ENCODE measurements at regions not wholly inside any gene's neighbourhood (a gene's known extent, or its start where the extent isn't known, plus 50 kb on each side); places are given as distances from the start of the nearest gene placed in this dataset.

DNA sequence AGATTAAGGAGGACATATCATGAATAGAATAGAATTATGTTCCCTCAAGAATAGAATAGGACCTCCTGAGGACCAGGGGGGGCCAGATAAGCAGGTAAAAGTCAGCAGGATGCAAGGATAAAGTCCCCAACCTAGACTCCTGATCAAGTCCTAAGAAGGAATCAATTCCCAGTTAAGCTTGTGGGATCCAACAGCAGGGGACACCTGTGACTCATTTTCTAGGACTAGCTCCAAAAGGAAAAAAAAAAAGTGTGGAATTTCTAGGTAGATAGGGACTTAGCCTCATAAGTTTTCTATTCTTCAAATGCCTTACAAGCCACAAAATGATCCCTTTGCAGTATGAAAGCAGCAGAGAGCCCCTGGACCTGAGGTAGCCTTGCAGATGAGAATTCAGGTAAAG is 336.2 kb downstream of the WDR11 start:
- DNase-seq = no peak

DNA sequence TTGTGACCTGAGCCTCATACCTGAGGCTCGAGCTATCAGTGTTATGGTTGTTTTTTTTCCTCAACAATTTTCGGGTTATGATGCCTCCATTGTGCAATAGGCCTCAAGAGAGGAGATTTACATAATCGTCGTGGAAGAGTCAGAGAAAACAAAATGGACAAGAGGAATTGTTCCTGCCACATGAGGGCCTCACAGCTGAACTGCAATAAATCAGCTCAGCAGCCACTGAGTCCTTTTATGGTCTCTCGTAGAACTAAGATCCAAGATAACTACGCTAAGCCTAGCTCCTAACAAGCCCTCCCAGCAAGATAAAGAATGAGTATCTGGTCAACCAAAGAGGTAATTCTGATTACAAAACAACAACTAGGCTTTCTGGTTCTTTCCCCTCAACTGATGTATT is 336.8 kb downstream of the WDR11 start:
- no peak for DNase-seq

DNA sequence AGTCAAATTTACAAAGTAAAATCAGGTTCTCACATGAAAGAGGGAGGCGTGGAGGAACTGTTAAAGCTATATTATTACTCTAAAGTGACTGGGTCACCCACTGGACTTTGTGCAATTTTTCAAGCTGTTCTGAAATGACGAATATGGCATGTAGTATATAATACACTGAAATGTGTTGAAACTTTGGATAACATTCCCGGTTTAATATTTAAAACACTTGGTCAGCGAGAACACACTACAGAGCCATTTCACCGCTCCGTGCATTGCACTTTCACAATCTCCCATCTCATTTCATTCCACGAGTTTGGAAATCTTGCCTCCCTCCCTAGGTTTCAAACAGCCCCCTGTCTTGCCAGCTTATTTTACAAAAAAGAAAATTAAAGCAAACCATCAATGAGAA is 337.9 kb downstream of the WDR11 start:
- no peak for DNase-seq

DNA sequence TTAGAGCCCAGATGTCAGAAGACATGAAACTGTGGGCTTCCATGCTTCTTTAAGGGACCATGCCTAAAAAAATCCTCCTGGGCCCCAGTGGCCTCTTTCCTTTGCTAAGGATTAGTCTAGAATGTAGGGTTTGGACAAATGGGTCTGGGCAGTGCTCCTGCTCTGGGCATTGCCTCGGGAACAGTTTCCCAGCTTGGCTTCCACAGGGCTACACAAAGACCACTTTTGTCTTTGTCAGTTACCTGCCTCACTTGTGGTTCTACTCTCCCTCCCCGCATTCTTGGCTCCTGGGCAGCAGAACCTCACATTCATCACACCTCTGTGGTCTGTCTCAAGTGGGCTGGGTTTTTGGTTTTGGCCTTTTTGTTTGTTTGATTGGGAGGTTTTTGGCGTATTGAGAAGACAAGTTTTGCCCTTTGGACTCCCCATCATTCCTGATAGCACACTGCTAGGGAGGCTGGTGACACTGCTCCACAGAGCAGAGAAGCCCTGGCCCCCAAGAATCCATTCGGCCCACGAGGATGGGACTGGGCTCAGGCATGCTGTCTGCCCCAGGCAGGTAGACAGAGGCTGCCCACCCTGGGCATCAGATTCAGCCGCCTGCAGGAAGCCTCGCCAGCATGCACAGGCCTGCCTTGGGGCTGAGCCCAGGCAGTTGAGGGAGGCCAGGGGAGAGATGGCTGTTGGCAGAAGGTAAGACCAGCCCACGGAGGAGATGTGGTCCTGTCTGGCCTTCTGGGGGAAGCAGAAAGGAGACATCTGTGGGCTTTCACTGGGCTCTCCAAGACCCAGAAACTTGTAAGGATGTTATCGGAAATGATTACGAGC is 343.7 kb downstream of the WDR11 start:
- no peak for DNase-seq

DNA sequence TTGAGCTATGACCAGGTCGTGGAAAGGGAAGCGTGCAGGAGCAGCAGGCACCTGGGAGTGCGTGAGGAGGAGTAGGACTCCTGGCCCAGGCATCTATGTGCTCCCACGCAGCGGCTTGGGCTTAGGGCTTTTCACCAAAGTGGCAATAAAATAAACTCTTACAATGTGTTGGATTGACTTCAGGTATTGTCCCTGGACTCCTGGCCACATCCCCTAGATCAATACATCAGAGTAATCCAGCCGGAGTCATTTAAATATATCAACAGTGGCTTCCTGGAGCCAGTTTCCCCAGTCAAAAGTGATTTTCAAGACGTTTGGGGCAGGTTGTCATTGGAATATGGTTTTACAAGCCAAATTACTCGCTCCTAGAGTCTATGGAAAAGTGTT is 344.4 kb downstream of the WDR11 start:
- DNase-seq = no peak

DNA sequence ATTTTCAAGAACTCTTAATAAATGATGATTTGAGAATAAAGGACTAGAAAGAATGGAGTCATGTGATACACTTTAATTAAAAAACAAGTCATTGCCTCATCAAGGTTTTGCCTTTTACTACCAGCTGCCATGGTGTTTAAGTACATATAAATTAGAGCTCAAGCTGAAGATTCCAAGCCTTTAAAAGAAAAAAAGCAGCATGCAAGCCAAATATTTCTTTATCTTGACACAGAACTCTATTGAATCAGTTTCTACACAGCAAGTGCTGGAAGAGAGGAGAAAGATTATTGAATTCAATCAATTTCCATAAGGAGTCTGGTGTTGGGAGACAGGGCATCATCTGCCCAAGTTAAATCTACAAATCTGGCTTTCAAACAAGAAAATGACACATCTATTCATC is 347.9 kb downstream of the WDR11 start:
- no peak for DNase-seq

DNA sequence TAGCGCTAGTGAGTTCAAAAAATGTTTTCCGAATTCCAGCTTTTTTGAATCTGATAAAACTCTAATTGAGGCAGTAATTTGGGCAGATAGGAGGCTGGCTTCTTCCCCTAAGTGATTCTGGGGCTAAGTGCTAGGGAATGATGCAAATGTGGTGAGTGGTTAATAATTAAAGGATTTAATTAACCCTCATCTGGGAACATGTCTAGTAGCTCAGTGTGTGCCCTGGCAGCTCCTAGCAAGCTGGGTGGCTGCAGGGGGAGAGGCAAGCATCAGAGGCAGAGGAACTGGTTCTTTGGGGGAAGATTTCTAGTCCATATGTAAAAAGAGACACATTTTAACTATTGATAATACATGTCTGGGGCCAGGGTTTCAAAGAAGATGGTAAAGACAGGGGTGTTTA is 354.5 kb downstream of the WDR11 start:
- no peak for DNase-seq

DNA sequence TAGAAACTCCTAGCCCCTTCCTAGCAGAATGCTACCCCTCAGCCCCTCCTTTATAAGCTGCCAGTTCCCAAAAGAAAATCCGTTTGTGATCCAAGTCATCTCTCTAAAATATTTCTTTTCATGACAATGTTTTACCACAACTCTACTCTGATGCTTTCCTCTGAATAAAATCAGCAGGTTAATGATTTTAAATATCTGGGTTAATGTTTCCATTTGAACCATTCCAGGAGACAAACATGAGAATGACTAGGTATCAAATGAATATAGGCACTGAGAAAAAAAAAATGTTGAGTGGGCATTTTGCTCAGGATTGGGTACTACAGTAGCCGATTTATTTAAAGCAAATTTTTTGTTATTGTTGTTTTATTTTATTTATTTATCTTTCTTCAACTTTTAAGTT is 360.3 kb downstream of the WDR11 start:
- DNase-seq = no peak

DNA sequence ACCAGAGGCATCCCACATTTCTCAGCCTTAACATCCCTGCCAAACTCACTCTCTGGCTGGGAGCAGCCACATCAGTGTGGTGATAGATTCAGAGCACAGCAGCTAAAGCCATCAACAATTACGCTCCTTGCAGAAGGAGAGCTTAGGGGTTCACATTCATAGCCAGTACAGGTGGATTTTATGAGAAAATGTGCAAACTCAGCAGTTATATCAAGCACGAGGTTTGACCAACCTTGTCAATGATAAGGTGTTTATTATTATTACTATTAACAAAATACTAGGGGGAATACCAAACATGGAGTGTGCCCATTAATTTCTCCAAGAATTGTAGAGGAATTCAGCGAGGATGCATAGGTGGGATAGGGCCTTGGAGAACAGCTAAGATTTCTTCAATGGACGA is 362.3 kb downstream of the WDR11 start:
- no peak for DNase-seq

DNA sequence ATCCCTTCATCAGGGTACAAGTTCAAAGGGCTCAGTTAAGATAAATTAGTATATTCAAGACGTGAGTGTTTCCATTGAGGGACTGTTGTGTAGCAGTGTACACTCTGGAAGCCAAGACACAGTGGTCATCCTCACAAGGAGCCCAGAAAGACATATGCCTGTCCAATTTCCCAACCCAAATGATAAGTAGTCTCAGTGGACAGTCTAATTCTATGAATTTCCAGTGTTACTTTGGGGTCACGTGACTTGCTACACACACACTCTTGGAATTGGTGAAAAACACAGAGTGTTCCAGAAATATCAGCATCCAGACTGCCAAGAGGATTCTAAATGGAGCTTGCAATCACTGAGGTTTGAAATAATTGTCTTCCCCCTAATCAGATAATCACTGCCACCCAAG is 365.1 kb downstream of the WDR11 start:
- DNase-seq = no peak

DNA sequence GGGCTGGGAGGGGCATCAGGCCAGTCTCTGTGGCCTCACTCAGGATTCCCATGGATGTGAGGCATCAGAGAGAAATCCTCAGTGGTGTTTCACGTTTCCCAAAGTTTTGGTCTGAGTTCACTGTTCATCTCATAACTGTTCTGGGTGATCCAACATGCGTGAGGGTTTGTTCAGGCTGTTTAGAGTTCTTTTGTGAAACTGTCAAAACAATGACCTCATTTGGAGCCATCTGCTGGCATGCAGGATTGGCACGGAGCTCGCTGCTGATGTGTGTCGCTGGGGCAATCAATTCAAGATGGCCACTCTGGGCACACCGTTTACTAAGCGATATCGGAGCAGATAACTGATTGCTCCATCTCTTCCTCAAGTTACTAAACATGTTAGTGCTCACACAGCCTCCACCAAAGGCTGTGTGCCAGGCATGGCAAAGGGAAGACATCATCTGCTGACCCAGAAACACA is 365.6 kb downstream of the WDR11 start:
- no peak for DNase-seq

DNA sequence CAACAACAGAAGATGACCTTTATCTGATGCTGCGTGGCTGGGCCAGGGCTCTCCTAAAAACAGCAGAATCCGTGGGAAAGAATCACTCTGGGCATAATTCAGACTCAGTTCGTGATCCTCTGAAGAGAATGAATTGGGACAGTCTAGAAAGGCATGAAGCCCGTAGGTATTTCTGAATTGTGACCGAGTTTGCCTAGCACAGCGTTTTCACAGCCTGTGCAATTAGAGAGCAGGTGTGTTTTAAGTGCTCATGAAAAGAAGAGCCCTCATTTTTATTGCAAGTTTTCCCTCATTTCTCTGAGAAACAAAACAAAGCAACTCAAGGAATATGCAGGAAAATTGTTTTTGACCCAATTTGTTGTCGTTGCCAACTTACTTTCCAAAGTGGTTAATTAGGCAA is 366.2 kb downstream of the WDR11 start:
- DNase-seq = no peak

DNA sequence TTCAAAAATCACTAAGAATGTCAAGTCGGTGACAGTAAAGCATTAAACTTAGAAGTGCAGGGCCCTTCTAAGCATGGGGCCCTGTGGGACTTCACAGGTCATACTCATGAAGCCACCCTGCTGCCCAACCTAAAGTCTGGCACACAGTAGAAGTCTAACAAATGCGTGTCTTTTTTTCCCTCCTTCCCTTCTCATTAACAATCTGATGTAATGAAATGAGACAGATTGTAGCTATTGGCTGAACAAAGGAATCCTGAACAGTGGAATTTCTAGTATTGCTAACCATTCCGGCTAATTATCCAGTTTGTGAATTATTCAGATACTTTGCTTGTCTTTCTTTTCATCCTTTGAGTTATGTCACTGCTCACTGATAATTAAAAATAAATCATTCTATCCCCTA is 369.9 kb downstream of the WDR11 start:
- no peak for DNase-seq

DNA sequence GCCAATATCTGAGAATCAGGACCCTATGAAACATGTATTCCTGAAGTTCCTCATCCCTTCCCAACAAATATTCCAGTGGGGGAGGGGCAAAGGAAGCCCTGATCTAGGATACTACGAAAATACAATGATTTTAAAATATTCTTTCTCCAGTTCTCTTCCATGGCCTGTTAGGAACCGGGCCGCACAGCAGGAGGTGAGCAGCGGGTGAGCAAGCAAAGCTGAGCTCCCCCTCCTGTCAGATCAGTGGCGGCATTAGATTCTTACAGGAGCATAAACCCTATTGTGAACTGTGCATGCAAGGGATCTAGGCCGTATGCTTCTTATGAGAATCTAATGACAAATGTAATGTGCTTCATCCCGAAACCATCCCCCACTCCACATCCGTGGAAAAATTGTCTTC is 370.8 kb downstream of the WDR11 start:
- no peak for DNase-seq

DNA sequence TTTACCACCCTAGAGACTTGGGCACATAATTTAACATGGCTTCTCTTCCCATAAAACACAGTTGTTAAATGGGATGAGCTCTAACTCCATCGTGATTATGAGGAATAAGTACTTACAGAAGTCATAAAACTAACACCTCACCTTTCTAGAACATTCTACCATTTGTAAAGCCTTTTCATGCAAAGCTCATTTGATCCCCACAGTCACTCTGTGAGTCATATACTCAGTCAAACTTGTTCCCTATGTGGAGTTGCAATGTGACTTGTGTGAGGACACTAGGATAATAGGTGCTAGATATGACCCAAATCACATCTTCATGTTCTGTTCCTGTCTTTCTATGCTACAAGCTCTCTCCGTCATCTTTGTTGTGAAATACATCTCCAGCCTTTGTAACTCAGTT is 371.7 kb downstream of the WDR11 start:
- no peak for DNase-seq

DNA sequence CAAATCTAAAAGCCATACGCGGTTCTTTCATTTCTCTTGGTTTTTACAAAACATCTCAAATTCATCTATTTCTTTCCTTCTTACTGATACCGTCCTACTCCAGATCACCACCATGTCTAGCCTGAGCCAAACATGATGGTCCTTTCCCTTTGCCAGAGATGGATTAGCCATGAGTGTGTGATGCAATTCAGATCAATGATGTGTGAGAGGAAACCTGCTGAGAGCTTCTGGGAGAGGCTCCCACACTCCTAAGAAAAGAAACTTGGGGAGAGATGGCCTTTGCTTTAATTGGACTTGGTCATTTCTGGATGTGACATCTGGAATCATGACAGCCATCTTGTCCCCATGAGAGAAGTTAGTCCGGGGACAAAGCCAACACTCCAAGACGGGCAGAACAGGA is 367.2 kb downstream of the FGFR2 start:
- no peak for DNase-seq

DNA sequence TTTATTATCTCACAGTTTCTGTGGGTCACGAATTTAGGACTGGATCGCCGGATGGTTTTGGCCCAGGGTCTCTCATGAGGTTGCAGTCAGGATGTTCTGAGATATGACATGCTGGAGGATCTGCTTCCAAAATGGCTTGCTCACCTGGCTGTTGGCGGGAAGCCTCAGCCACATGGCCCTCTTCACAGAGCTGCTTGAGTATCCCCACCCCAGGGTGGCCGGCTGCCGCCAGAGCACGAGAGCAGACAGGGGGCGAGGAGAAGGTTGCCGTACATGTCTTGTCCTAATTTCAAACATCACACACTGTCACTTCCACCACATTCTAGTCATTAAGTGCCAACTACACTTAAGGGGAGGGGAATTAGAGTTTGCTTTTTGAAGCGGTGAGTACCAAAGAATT is 365.8 kb downstream of the FGFR2 start:
- DNase-seq = no peak

DNA sequence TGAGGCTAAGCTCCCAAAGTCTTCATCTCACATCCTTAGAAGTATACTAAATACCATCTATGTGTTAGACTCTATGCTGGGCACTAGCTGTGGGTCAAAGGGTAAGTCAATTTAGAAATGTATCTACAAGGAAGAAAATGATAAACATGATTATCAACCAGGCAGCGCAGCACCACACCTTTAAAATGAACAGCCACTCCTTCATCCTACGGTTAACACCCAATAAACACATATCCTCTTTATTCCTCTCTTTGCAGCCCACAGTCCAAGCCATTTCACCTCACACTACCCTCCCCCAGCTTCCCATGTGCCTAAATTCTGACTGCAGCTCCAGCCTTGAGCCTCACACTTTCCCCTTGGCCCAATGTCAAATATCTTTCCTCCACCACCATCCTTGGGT is 362.6 kb downstream of the FGFR2 start:
- no peak for DNase-seq

DNA sequence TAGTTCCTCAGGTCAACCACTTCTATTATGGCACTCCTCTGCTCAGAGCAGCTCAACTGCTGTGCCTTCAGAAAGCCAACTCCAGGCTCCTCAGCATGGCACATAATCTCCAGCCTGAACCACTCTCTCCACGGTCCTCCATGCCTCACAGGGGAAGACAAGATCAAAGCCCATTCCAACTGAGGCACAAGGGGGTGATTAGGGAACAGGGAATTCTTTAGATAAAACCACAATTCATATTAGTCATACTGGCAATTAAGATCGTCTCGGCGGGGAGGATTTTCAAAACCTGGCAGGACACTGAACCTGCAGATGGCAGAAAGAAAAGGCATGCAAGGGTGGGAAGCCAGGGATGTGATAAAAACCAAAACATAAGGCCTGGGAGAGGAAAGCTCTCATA is 361.6 kb downstream of the FGFR2 start:
- DNase-seq = no peak

DNA sequence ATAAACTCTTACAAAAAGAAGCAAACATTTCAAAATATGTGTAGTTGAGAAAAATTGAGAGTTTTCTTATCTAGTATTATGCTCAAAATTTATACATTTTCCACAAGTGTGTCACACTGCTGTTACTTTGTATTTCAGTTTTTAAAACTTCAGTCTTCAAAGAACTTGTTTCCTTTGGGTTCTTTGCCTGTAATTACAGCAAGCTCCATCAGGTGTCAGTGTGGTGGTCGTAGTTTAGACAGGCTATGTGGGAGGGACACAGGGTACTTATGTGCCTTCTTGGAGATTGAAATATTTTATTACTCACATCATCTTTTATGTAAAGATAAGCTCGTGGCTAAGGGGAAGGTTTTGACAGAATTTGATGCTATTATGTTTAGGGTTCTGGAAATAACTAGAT is 360.5 kb downstream of the FGFR2 start:
- DNase-seq = no peak

DNA sequence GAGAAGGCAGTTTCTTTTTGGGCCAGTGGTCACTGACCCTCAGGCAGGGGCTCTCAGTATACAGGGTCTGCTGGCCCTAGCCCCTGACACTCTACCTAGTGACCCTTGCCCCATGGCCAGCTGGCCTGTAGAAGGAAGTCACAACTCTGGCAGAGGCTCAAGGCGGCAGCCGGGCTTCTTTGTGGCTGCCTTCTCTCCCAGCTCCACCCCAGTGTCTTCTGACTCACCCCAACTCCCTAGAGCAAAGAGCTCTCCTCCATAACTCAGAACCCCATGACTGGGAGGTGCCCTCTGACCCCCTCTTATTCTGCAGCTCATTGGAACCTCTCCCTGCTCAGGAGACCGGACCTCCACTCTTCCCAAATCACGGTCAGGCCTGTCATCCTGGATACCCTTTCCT is 358.2 kb downstream of the FGFR2 start:
- DNase-seq = no peak

DNA sequence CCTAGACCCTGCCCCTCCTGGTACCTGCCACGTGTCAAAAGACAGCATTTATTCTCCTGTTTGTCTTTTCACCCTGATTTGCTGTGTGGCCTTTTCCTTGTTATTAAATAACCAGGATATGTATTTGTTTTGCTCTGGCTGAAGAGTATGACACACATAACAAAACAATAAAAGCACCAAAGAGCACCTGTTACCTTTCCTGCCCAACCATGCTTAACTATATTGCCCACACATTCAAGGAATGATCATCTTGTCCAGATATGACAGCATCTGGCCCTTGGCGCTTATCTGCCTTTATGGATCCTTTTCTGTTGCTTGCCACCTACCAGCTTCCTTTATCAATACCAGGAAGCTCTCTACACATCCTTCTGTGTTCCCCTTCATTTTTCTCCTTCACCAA is 357.7 kb downstream of the FGFR2 start:
- no peak for DNase-seq

DNA sequence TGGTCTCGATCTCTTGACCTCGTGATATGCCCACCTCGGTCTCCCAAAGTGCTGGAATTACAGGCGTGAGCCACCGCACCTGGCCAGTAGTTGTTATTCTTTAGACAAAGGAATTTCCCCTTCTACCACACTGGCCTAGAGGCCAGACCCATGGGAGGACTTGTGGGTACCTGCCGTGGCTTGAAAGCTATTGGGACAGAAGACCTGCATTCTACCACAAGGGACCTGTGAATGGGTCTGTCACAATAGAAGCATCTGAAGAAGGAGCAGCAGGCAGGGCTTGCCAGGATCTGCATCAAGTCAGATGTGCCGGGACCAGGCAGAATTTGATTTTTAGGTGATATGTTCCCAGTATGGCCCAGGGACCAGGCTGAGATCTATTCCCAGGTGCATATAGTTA is 356.9 kb downstream of the FGFR2 start:
- no peak for DNase-seq

DNA sequence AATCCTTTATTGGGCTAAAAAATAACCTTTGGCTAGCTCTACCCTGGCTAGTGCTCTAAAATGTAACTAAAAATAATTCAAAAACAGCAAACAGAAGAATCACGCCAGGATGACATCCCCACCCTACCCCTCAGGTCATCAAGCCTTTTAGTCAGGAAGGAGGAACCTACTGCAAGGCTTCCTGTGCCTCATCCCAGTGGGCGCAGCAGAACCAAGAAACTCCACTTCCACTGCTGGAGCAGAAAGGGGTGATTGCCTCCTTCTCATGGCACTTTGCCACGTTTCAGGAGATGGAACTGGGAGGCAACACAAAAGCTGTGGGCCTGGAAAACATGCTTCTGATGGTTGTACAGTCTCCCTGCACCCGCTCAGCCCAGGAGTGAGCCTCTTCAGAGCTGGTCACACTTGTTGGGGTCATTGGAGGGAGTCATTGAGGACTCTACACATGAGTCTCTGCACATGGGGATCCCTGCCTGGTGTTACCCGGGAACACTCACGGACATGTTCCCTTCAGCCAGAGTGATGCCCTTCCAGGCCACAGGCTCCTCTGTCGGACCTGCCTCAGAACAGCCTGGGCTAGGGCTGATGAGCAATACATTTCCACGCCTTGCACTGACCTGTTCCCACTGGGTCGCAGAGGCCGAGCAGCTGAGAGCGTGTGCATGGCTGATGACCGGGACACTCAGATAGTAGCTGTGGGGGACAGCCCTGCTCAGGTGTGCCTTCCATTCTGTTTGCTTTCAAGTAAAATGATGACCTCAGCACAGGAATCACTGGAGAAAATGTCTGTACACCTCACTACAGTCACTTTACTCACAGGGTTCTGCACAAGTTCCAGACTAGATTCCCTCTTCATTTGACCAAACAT is 355.3 kb downstream of the FGFR2 start:
- DNase-seq = no peak

Measured in CD4-positive, alpha-beta T cell treated with Interferon alpha-2 for 1 hour (primary cell).